ENCODE measurements at regions not wholly inside any gene's neighbourhood (a gene's known extent, or its start where the extent isn't known, plus 50 kb on each side); places are given as distances from the start of the nearest gene placed in this dataset.
"Not testable (repeated sequence)": the region's sequence is repeated elsewhere in the genome, so short reads cannot be mapped to it uniquely, and the experiment has no call there.

DNA sequence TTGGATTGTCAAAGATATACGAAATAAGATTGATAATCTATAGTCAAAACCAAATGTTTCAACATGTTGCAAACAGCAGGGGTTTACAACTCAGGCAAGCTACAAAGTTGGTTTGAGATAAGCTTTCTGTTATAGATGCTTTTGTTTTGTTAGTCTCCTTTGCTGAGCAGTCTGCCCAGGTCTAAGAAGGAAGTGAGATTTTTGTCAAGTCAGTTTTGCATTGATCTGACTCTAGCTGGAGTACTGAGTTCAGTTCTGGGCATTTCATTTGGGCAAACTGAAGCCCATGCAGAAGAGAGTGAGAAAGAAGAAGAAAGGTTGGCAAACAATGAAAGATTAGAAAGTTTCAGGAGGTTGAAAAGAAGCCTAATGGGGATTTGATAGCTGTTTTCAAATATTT is 983.0 kb upstream of the SLC39A10 start:
- H3K79me1 ChIP-seq (replicated peaks; ENCODE audit: low read length, poor library complexity, severe bottlenecking) = no peaks in the 10 kb centered on the region
- no peak overlapping the region for H2AFZ ChIP-seq (ENCODE audit: low read depth, low read length)
- no peak overlapping the region for H2AK5ac ChIP-seq (ENCODE audit: low read length, severe bottlenecking)
- no peaks in the 10 kb centered on the region for H3K9me3 ChIP-seq (ENCODE audit: control insufficient read depth, low read length)
- H3K23ac ChIP-seq (ENCODE audit: low read length in 2 of 2) = no peak overlapping the region
- H3K14ac ChIP-seq (ENCODE audit: low read length in 2 of 2) = no peak overlapping the region
- no peak overlapping the region for H3K4ac ChIP-seq (ENCODE audit: low read depth in 1 of 2, low read length in 2 of 2)
- no peak for DNase-seq
- no peak overlapping the region for H3K18ac ChIP-seq (ENCODE audit: low read depth in 1 of 2, low read length in 2 of 2)
- no peak overlapping the region for H3K4me2 ChIP-seq (ENCODE audit: low read length, poor library complexity, severe bottlenecking)
- H3K27ac ChIP-seq (ENCODE audit: low read length, poor library complexity, severe bottlenecking) = no peak overlapping the region
- H3K36me3 ChIP-seq (ENCODE audit: control insufficient read depth in 1 of 2, insufficient read depth in 2 of 2, low read depth in 1 of 2, low read length in 2 of 2) = no peaks in the 10 kb centered on the region
- WGBS = no CpG with 5 or more reads among the region's 1 CpG
- no peaks in the 10 kb centered on the region for H3K4me1 ChIP-seq (ENCODE audit: control insufficient read depth, insufficient read depth, low read depth, low read length)
- H2BK12ac ChIP-seq (ENCODE audit: low read length in 2 of 2) = no peak overlapping the region
- H2BK15ac ChIP-seq (ENCODE audit: low read depth, poor library complexity, severe bottlenecking) = no peak overlapping the region
- H3K4me3 ChIP-seq (ENCODE audit: insufficient read depth in 1 of 2, low read depth in 1 of 2, low read length in 2 of 2) = no peak overlapping the region
- H3K27me3 ChIP-seq (ENCODE audit: control insufficient read depth in 1 of 2, insufficient read depth in 1 of 2, low read length in 2 of 2) = no peaks in the 10 kb centered on the region
- H3K9ac ChIP-seq (ENCODE audit: low read length) = no peak overlapping the region
- H4K91ac ChIP-seq (ENCODE audit: low read length) = no peak overlapping the region
- no peak overlapping the region for H2BK5ac ChIP-seq (ENCODE audit: low read depth, low read length, poor library complexity, severe bottlenecking)
- H4K8ac ChIP-seq (ENCODE audit: low read length) = no peak overlapping the region
- no peak overlapping the region for H2BK120ac ChIP-seq (ENCODE audit: low read depth, low read length)

DNA sequence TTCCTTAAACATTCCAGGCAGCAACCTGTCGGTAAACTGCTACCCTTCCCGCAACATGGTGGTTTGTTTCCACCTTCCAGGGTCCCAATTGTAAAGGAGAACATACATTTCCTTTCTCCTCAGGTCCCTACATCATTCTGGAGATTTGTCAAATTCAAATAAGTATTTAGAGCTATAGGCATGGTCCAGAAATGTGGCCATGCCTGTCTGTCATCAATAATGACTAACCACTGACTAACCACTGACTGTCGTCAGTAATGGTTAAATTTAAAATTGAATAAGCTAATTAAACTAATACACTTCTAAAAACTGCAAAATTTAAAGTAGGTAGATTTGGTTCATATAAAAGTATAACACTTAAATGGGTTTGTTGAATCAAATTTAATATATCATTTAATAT is 984.0 kb upstream of the SLC39A10 start:
- no peak overlapping the region for H2BK120ac ChIP-seq (ENCODE audit: low read depth, low read length)
- H3K4me3 ChIP-seq (ENCODE audit: insufficient read depth in 1 of 2, low read depth in 1 of 2, low read length in 2 of 2) = no peak overlapping the region
- H3K4me2 ChIP-seq (ENCODE audit: low read length, poor library complexity, severe bottlenecking) = no peak overlapping the region
- H3K23ac ChIP-seq (ENCODE audit: low read length in 2 of 2) = no peak overlapping the region
- no peak overlapping the region for H2AFZ ChIP-seq (ENCODE audit: low read depth, low read length)
- H3K9ac ChIP-seq (ENCODE audit: low read length) = no peak overlapping the region
- H3K4me1 ChIP-seq (ENCODE audit: control insufficient read depth, insufficient read depth, low read depth, low read length) = no peaks in the 10 kb centered on the region
- 65% methylated on average over 2 of the region's 3 CpGs for WGBS
- no peak overlapping the region for H2AK5ac ChIP-seq (ENCODE audit: low read length, severe bottlenecking)
- H3K27ac ChIP-seq (ENCODE audit: low read length, poor library complexity, severe bottlenecking) = no peak overlapping the region
- no peaks in the 10 kb centered on the region for H3K9me3 ChIP-seq (ENCODE audit: control insufficient read depth, low read length)
- no peaks in the 10 kb centered on the region for H3K79me1 ChIP-seq (replicated peaks; ENCODE audit: low read length, poor library complexity, severe bottlenecking)
- no peak for DNase-seq
- no peak overlapping the region for H3K14ac ChIP-seq (ENCODE audit: low read length in 2 of 2)
- no peak overlapping the region for H3K4ac ChIP-seq (ENCODE audit: low read depth in 1 of 2, low read length in 2 of 2)
- no peak overlapping the region for H2BK5ac ChIP-seq (ENCODE audit: low read depth, low read length, poor library complexity, severe bottlenecking)
- H3K36me3 ChIP-seq (ENCODE audit: control insufficient read depth in 1 of 2, insufficient read depth in 2 of 2, low read depth in 1 of 2, low read length in 2 of 2) = no peaks in the 10 kb centered on the region
- H3K27me3 ChIP-seq (ENCODE audit: control insufficient read depth in 1 of 2, insufficient read depth in 1 of 2, low read length in 2 of 2) = no peaks in the 10 kb centered on the region
- no peak overlapping the region for H3K18ac ChIP-seq (ENCODE audit: low read depth in 1 of 2, low read length in 2 of 2)
- H2BK12ac ChIP-seq (ENCODE audit: low read length in 2 of 2) = no peak overlapping the region
- H4K8ac ChIP-seq (ENCODE audit: low read length) = no peak overlapping the region
- H2BK15ac ChIP-seq (ENCODE audit: low read depth, poor library complexity, severe bottlenecking) = no peak overlapping the region
- no peak overlapping the region for H4K91ac ChIP-seq (ENCODE audit: low read length)

DNA sequence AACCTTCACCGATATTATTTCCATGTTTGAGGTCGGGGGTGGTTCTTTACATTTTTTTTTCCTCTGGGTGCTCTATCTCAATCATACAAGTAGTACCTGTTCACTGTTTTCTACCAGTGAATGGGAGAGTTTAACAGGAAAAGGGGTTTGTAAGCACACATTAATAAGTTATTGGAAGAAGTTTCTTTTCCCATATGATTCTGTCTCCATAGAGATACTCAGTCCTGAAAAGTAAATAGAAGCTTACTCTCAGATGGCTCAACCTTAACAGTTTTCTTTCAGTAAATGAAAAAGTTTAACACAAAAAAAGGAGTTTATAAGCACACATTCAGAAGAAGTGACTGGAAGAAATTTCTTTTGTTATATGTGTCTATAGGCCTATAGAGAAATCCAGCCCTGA is 995.6 kb upstream of the SLC39A10 start:
- no peaks in the 10 kb centered on the region for H3K36me3 ChIP-seq (ENCODE audit: control insufficient read depth in 1 of 2, insufficient read depth in 2 of 2, low read depth in 1 of 2, low read length in 2 of 2)
- no peak overlapping the region for H3K14ac ChIP-seq (ENCODE audit: low read length in 2 of 2)
- H2BK5ac ChIP-seq (ENCODE audit: low read depth, low read length, poor library complexity, severe bottlenecking) = no peak overlapping the region
- no peak overlapping the region for H3K4ac ChIP-seq (ENCODE audit: low read depth in 1 of 2, low read length in 2 of 2)
- no peak overlapping the region for H2BK12ac ChIP-seq (ENCODE audit: low read length in 2 of 2)
- H3K27me3 ChIP-seq (ENCODE audit: control insufficient read depth in 1 of 2, insufficient read depth in 1 of 2, low read length in 2 of 2) = no peaks in the 10 kb centered on the region
- no peaks in the 10 kb centered on the region for H3K79me1 ChIP-seq (replicated peaks; ENCODE audit: low read length, poor library complexity, severe bottlenecking)
- H4K8ac ChIP-seq (ENCODE audit: low read length) = no peak overlapping the region
- no peak overlapping the region for H2BK15ac ChIP-seq (ENCODE audit: low read depth, poor library complexity, severe bottlenecking)
- no peak overlapping the region for H3K23ac ChIP-seq (ENCODE audit: low read length in 2 of 2)
- H3K4me2 ChIP-seq (ENCODE audit: low read length, poor library complexity, severe bottlenecking) = no peak overlapping the region
- no peak overlapping the region for H3K27ac ChIP-seq (ENCODE audit: low read length, poor library complexity, severe bottlenecking)
- H3K4me1 ChIP-seq (ENCODE audit: control insufficient read depth, insufficient read depth, low read depth, low read length) = no peaks in the 10 kb centered on the region
- no peak for DNase-seq
- no peak overlapping the region for H3K9ac ChIP-seq (ENCODE audit: low read length)
- no peak overlapping the region for H3K18ac ChIP-seq (ENCODE audit: low read depth in 1 of 2, low read length in 2 of 2)
- H3K4me3 ChIP-seq (ENCODE audit: insufficient read depth in 1 of 2, low read depth in 1 of 2, low read length in 2 of 2) = no peak overlapping the region
- H4K91ac ChIP-seq (ENCODE audit: low read length) = no peak overlapping the region
- no peak overlapping the region for H2BK120ac ChIP-seq (ENCODE audit: low read depth, low read length)
- no peak overlapping the region for H2AK5ac ChIP-seq (ENCODE audit: low read length, severe bottlenecking)
- no CpG with 5 or more reads among the region's 2 CpGs for WGBS
- no peak overlapping the region for H2AFZ ChIP-seq (ENCODE audit: low read depth, low read length)
- peaks cover 4% of the 10 kb centered on the region for H3K9me3 ChIP-seq (ENCODE audit: control insufficient read depth, low read length)

DNA sequence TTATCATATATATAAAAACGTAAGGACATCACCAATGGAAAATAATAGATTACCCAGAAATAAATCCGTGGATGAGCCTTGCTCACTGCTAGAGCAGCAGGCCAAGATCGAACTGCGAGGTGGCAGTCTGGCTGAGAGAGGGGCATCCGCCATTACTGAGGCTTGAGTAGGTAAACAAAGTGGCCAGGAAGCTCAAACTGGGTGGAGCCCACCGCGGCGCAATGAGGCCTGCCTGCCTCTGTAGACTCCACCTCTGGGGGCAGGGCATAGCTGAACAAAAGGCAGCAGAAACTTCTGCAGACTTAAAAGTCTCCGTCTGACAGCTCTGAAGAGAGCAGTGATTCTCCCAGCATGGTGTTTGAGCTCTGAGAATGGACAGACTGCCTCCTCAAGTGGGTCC is 1018.0 kb upstream of the SLC39A10 start:
- H3K9ac ChIP-seq (ENCODE audit: low read length); H3K23ac ChIP-seq (ENCODE audit: low read length in 2 of 2); H3K14ac ChIP-seq (ENCODE audit: low read length in 2 of 2); H2AK5ac ChIP-seq (ENCODE audit: low read length, severe bottlenecking); H3K4me3 ChIP-seq (ENCODE audit: insufficient read depth in 1 of 2, low read depth in 1 of 2, low read length in 2 of 2); DNase-seq; H3K27ac ChIP-seq (ENCODE audit: low read length, poor library complexity, severe bottlenecking); H3K4me2 ChIP-seq (ENCODE audit: low read length, poor library complexity, severe bottlenecking); H2BK120ac ChIP-seq (ENCODE audit: low read depth, low read length); H2BK12ac ChIP-seq (ENCODE audit: low read length in 2 of 2); H4K8ac ChIP-seq (ENCODE audit: low read length); H3K18ac ChIP-seq (ENCODE audit: low read depth in 1 of 2, low read length in 2 of 2); H2BK5ac ChIP-seq (ENCODE audit: low read depth, low read length, poor library complexity, severe bottlenecking); H3K4me1 ChIP-seq (ENCODE audit: control insufficient read depth, insufficient read depth, low read depth, low read length); H3K36me3 ChIP-seq (ENCODE audit: control insufficient read depth in 1 of 2, insufficient read depth in 2 of 2, low read depth in 1 of 2, low read length in 2 of 2); H3K79me1 ChIP-seq (replicated peaks; ENCODE audit: low read length, poor library complexity, severe bottlenecking); H3K27me3 ChIP-seq (ENCODE audit: control insufficient read depth in 1 of 2, insufficient read depth in 1 of 2, low read length in 2 of 2); H2AFZ ChIP-seq (ENCODE audit: low read depth, low read length); H3K4ac ChIP-seq (ENCODE audit: low read depth in 1 of 2, low read length in 2 of 2); H4K91ac ChIP-seq (ENCODE audit: low read length); H2BK15ac ChIP-seq (ENCODE audit: low read depth, poor library complexity, severe bottlenecking): not testable (repeated sequence)
- WGBS = 80% methylated on average over 9 of the region's 9 CpGs
- H3K9me3 ChIP-seq (ENCODE audit: control insufficient read depth, low read length) = peaks cover 15% of the 10 kb centered on the region
